GM19023 (cell line): ENCODE measurements at regions not wholly inside any gene's neighbourhood (a gene's known extent, or its start where the extent isn't known, plus 50 kb on each side); places are given as distances from the start of the nearest gene placed in this dataset.
"Not testable (repeated sequence)": the region's sequence is repeated elsewhere in the genome, so short reads cannot be mapped to it uniquely, and the experiment has no call there.

Experiments
- ATAC-seq: cut with Tn5 transposase; IDR thresholded peaks from one replicate; pipeline ENCODE4 v1.9.1; 2021; ENCODE audit warnings: mild to moderate bottlenecking, moderate library complexity; ENCODE audit not compliant: unreplicated experiment

DNA sequence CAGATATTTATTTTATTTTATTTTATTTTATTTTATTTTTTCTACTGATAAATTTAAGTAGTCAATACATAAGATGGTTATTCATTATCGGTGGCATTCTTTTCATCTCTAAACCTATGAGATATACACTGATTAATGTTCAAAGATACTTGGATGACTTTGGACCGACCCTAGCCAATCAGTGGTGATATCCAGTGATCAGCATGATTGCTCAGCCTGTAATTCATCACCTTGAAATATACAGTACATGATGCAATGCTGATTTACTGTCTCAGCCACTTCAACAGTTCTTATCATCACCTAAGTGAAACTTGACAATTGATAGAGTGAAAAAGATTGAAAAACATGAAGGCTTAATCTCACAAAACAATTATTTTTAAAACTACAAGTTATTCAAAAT lies 1651.0 kb downstream of the REEP3 start:
- no peak for ATAC-seq

DNA sequence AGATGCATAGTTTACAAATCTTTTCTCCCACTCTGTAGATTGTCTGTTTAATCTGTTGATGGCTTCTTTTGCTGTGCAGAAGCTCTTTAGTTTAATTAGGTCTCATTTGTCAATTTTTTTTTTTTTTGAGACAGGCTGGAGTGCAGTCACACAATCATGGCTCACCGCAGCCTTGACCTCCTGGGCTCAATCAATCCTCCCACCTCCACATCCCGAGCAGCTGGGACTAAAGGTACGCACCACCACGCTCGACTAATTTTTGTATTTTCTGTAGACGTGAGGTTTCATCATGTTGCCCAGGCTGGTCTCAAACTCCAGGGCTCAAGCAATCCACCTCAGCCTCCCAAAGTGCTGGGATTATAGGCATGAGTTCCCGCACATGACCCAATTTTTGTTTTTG lies 1655.8 kb downstream of the REEP3 start:
- no peak for ATAC-seq

DNA sequence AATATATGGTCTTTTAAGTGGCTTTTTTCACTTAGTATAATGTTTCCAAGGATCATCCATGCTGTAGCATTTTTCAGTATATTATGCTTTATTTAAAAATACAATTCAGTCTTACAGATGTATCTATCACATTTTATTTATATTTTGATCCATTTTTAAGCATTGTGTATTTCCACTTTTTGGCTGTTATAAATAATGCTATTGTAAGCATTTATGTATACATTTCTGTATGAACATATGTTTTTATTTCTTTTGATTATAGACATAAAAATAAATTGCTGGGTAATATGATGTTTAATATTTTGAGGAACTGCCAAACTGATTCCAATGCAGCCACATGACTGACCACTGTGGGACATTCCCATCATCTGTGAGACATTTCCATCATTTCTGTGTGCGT lies 1662.0 kb downstream of the REEP3 start:
- no peak for ATAC-seq

DNA sequence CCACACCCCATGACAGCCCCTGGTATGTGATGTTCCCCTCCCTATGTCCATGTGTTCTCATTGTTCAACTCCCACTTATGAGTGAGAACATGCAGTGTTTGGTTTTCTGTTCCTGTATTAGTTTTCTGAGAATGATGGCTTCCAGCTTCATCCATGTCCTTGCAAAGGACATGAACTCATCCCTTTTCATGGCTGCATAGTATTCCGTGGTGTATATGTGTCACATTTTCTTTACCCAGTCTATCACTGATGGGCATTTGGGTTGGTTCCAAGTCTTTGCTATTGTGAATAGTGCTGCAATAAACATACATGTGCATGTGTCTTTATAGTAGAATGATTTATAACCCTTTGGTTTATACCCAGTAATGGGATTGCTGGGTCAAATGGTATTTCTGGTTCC lies 1665.5 kb downstream of the REEP3 start:
- ATAC-seq = not testable (repeated sequence)

DNA sequence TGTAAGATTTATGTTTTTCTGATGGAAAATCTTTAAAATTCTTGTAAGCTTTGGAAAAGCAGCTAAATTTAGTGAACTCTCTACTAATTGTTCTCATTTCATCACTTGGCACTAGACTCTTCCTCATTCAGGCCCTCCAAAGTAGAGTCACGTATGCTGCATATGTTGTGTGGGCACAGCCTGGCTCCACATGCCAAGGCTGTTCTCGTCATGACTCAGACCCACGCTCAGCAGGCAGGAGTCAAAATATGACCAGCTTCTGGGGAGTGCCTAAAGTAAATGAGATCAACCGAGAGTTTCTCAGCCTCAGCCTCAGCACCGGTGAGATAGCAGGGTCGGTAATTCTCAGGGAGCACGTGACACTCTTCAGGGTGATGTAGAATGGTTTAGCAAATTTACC lies 1672.9 kb downstream of the REEP3 start:
- ATAC-seq = no peak

DNA sequence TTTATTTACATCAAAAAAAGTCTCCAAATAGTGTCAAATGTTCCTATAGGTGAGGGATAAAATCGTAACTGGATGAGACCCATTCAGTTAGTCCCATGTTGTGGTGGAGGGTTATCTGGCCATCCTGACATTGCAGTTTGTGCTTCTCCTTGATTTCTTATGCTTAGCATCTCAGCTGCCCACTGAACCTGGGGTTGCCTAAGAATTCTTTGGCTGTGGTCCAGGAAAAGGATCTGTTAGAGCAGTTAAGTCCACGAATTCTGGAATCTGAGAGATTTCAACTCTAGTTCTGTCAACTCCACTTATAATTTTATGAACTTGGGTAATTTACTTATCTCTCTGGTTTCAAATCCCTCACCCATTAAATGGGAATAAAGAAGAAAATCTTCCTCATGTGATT lies 1673.4 kb downstream of the REEP3 start:
- no peak for ATAC-seq

DNA sequence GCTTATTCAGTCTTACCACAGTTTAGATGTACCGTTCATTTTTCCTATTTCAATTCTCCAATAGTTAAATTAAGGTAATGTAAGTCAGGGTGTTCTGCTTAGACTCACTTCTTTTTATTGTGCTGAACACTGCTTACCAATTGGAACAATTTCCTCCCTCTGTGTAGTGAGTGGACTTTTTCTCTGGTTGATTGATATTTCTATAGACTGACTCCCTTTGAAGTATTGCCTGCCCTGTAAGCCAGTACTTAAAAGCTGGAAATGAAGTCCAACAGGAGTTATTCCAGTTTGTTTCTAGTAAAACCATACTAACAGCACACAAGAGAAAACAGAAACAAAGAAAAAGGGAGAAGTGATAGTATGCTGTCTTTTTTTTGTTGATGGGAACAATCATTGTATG lies 1674.9 kb downstream of the REEP3 start:
- ATAC-seq = no peak

DNA sequence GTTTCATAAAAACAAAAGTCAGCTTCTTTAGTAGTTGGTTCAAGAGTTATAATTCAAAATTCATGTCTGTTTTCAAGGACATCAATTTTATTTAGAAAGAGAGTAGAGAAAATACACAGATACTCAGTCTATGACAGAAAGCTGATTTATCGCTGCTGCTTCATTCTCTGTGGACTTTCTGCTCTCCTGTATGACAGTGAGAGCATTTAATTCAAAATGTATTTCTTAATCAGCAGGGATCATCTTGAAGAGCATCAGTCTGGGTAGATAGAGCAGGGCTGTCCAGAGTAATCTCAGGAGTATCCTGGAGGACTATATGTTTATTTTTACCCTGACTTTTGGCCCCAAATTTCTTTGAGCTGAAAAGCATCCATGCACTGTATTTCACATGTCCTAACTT lies 1676.7 kb downstream of the REEP3 start:
- ATAC-seq = no peak

DNA sequence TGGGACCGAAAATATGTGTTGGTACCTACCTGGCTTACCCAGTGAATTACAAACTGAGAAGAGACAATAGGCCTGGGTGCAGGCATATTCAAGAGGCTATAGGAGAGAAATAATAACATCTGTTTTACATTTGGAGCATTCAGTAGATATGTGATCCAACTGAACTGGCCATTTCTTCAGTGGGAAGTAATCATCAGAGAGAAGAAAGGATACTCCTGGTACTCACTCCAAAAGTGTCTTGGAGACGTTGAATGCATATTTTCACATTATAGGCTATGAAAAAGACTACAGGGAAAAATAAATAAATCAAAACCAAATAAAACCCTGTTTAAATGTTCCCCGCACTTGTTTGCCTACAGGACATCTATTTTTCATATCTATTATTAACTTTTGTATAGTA lies 1680.3 kb downstream of the REEP3 start:
- ATAC-seq = no peak

DNA sequence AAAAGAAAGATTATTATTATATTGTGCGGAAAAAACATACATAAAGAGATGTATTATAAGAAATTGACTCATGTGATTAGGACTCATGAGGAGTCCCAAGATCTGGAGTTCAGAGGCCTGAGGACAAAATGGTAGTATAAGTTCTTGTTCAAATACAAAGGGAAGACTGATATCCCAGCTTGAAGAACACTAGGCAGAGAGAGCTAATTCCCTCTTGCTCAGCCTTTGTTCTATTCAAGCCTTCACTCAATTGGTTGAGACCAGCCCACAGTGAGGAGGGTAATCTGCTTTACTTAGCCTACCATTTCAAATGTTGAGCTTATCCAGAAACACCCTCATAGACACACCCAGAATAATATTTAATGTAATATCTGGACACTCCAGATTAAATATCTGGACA lies 1683.8 kb downstream of the REEP3 start:
- ATAC-seq = no peak

DNA sequence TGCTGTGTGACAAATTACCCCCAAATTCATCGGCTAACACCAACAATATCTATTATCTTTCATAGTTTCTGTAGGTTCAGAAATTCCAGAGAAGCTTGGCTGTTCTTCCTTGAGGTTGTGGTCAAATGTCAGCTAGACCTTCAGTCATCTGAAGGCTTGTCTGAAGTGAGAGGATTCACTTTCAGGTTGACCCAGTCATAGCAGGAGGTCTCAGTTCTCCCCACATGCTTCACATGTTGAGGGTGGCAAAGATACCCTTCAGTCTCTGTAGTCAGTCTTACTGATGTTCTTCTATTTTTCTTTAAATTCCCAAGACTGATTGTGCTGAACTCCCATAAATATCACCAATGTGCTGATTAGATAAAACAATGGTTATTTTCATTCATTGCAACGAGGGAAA lies 1692.0 kb downstream of the REEP3 start:
- ATAC-seq = no peak

DNA sequence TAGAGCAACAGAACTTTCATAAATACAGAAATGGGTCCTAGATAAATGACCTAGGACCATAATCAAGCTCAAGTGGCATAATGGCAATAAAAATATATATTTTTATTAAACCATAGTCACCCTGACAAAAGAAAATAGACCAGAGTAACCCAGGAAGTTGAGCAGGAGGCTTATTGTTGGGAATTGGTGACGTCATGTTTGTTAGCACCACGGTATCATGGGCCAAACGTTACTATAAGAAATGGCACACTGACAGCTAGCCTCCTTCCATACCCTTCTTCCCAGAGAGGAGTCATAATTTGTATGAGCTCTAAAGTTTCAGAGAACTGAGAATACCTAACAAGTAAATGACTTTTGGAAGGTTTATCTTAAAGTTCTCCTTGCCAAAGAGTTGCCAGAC lies 1698.2 kb downstream of the REEP3 start:
- ATAC-seq = no peak

DNA sequence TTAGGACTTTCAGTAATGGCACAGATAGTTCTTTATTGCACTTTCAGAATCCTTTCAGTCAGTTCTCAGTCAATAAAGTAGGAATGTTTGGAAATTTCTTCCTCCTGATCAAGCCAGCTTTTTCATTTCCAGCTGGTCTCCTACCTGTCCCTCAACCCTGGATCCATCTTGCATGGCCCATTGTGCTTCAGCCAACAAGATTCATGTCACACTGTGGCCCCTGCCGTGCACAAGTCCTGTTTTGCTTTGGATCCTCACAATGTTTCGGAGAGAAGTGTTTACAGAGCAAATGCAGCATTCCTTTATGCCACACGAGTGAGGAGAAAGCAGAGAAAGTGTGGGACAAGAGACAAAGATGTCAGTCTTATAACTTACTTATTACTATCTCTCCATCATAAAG lies 1694.7 kb upstream of the LRRTM3 start:
- no peak for ATAC-seq

DNA sequence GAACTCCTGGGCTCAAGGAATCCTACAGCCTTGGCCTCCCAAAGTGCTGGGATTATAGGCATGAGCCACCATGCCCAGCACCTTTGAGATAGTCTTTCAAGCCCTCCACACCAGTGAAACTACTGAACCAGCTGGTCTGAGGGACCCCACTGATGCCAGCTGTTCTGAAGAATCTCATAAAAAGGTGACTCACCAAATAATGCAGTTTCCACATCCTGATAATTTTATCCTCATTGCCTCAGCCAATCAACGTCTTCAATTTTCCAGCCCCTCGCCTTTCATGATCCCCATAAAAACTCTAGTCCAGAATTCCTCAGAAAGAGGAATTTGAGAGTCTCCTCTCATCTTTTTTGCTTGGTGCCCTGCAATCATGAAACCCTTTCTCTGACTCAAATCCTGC lies 1691.6 kb upstream of the LRRTM3 start:
- no peak for ATAC-seq

DNA sequence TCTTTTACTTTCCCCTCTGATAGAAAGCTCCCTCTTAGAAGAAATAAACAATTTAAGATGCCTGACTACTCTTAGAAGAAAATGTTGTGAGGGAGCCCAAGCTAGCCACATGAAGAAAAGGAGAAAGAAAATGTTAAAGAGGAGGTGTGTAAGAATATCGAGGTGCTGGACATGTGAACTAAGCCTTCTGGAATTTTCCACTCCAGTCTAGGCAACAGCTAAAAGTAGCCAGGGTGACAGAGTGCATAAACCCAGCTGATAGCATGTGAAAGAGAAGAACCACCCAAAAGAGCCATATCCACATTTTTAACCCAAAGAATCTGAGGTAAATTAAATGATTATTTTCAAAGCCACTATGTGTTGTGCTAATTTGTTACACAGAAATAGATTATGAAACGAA lies 1690.6 kb upstream of the LRRTM3 start:
- no peak for ATAC-seq

DNA sequence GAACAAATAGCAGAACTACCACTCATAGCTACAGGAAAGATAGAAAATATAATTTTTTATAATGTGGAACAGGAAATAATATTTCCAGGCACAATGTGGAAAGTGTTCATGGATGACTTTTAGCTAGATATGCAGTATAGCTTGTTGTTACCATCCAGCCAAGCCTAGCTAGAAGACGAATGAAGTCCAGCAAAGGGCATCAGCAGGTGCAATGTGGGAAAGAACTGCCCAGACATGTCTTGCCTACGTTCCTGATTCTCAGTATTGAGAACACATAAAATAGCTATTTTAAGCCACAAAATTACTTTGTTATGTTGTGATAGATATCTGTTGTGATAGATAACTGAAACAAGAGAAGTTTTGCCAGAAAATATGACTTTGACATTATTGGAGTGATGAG lies 1690.0 kb upstream of the LRRTM3 start:
- ATAC-seq = no peak

DNA sequence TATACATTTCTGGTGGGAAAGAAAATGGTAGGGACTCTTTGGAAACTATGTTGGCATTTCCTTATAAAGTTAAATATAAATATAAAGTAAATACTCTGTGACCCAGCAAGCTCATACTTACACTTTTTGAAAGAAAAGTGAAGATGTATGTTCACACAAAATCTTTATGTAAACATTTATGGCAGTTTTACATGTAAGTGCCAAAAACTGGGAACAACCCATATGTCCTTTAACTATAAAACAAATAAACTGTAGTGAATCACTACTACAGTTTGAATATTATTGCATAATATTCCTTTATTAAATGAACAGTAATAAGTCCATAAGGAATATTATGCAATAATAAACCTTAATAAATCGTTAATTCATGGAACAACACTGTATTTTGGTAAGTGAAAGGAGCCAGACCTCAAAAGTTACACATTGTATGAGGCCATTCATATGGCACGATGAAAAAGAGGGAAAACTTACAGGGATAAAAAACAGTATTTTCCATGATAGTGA lies 1660.3 kb upstream of the LRRTM3 start:
- no peak for ATAC-seq

DNA sequence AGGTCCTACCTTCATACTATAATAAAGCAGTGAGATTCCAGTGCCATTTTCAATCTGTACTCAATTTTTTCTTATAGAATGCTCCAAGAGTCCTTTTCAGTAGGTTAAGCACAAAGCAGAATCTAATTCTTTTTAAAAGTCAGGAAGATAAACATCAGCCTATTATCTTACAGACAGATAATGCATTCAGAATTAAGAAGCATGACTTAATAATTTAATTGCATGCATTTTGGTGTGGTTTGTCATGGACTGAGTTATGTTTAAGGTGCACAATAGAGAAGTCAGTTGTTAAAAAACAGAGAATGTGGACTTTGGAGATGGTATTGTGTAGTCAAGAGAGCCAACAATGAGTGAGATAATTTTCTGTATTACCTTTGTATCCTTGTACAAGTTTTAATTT lies 1656.3 kb upstream of the LRRTM3 start:
- not testable (repeated sequence) for ATAC-seq

DNA sequence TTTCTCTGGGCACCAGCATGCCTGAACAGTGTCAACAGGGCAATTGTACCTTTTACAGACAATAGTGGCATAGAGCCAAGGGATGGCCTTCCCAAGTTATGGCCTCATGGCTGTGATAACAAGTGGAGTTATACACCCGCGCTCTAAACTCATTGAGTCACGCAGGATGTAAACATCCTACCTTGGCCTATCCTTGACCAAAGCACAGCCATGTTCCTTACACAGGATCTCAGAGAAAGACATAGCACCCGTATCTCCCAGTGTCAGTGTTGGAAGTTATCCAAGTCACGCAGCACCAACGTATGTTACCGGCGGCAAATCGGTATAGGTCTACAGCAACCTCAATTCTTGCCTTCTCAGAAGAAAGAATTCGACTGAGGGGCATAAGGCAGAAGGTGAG lies 1654.9 kb upstream of the LRRTM3 start:
- ATAC-seq = no peak

DNA sequence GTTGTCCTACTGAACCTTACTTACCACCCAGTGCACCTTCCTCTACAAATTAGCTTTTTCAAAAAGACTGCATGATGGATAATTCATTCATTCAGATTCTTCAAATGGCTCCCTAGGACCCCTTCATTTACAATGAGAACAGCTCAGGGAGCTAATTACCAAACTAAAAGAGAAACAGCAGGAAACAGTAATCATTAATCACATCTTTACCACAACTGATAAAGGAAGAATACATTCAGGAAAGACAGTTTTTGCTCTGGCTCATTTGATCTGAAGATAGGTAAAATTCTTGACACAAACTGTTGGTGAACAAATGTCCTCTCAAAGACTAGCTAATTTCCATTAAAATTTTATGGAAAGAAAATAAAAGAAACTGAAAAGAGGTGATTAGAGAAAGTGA lies 1652.7 kb upstream of the LRRTM3 start:
- ATAC-seq = no peak

DNA sequence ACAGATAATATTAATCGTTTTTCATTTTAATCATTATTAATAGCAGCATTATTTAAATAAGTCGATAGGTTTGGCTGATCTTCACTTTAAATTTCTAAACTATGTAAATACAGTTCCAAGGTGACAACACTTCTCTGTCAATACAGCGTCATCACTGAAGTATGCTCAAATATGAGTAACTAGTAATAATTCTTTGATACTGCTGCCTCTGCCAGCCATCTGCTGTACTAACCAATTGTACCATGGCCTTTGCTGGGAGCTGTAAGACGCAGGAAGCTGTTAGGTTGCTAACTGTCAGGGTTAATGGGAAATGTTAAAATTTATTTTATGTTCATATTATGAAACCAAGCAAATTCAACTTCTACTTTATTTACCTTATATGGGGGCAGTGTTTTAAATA lies 1650.5 kb upstream of the LRRTM3 start:
- no peak for ATAC-seq

DNA sequence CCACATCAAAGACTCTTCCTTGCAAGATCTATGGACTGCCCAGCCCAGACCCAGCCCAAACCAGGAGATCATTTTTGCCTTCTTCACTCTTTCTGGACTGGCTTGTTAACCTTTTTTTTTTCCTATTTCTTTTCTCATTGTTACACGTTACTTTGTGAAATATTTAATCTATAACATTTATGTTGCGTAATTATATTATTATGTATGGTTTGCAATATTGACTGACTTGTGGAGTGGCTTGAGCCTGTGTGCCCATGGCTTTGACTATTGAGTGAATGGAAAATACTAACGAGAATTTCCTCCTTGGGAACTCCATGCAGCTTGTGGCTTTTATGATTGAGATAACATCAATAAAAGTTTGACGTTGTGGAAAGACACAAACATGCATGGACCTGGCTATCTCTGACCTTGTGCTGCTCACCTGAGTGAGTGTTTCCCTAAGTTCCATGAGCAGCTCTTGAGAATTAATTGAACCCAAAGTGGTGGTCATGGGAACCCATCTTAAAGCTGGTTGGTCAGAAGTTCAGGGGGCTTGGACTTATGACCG lies 1641.3 kb upstream of the LRRTM3 start:
- ATAC-seq = no peak

DNA sequence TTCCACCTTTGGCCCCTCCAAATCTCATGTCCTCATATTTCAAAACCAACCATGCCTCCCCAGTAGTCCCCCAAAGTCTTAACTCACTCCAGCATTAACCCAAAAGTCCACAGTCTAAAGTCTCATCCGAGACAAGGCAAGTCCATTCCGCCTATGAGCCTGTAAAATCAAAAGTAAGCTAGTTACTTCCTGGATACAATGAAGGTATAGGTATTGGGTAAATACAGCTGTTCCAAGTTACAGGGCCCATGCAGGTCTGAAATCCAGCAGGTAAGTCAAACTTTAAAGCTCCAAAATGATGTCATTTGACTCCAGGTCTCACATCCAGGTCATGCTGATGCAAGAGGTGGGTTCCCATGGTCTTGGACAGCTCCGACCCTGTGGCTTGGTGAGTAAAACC lies 1640.1 kb upstream of the LRRTM3 start:
- not testable (repeated sequence) for ATAC-seq

DNA sequence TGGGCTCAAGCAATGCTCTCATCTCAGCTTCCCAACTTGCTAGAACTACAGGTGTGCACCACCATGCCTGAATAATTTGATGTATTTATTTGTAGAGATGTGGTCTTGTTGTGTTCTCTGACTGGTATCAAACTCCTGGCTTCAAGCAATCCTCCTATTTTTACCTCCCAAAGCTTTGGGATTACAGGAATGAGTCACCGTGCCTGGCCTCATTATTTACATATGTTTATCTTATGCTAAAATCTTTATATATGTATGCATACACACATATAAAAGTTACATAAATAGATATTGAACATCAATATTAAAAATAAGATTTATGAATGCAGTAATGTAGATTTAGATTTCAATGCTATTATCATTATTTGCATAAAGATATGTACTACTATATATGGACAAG lies 1634.5 kb upstream of the LRRTM3 start:
- ATAC-seq = no peak
